ENCODE measurements at regions not wholly inside any gene's neighbourhood (a gene's known extent, or its start where the extent isn't known, plus 50 kb on each side); places are given as distances from the start of the nearest gene placed in this dataset.

GRCh38 chr10:52653263-52653909, 119.2 kb downstream of the MBL2 start:
- TF ChIP-seq SUZ12 (IDR thresholded peaks at IDR 0.05; ENCODE audit: extremely low read depth, insufficient read depth, insufficient read length) (no peak), ZNF274 (IDR thresholded peaks at IDR 0.05; ENCODE audit: low read depth, low read length) (no peak), YY1 (IDR thresholded peaks at IDR 0.05; ENCODE audit: insufficient read depth, insufficient read length) (no peak)
- Histone ChIP-seq H3K27me3 (ENCODE audit: insufficient read depth, insufficient read length) (no peaks in the 10 kb centered on the region), H3K9ac (ENCODE audit: insufficient read length, low read depth) (no peak overlapping the region), H3K4me1 (ENCODE audit: insufficient read depth, insufficient read length) (no peaks in the 10 kb centered on the region), H3K4me3 (ENCODE audit: insufficient read length, low read depth) (no peak overlapping the region), H3K9me3 (ENCODE audit: insufficient read depth, low read length) (no peaks in the 10 kb centered on the region), H3K36me3 (ENCODE audit: insufficient read depth, insufficient read length, low read length) (no peaks in the 10 kb centered on the region)
- no peak for DNase-seq (ENCODE audit: low read depth, low spot score)

- Histone ChIP-seq H3K9me3 (ENCODE audit: insufficient read depth, low read length) (no peaks in the 10 kb centered on the region), H3K9ac (ENCODE audit: insufficient read length, low read depth) (no peak overlapping the region), H3K36me3 (ENCODE audit: insufficient read depth, insufficient read length, low read length) (no peaks in the 10 kb centered on the region), H3K4me1 (ENCODE audit: insufficient read depth, insufficient read length) (no peaks in the 10 kb centered on the region), H3K4me3 (ENCODE audit: insufficient read length, low read depth) (no peak overlapping the region), H3K27me3 (ENCODE audit: insufficient read depth, insufficient read length) (no peaks in the 10 kb centered on the region)
- TF ChIP-seq ZNF274 (IDR thresholded peaks at IDR 0.05; ENCODE audit: low read depth, low read length) = no peak
- no peak for DNase-seq (ENCODE audit: low read depth, low spot score)
Observed at GRCh38 chr10:52654201-52654600, 118.4 kb downstream of the MBL2 start.

- Histone ChIP-seq H3K9me3 (ENCODE audit: insufficient read depth, low read length) (no peaks in the 10 kb centered on the region), H3K9ac (ENCODE audit: insufficient read length, low read depth) (no peak overlapping the region), H3K27me3 (ENCODE audit: insufficient read depth, insufficient read length) (no peaks in the 10 kb centered on the region), H3K4me3 (ENCODE audit: insufficient read length, low read depth) (no peak overlapping the region), H3K36me3 (ENCODE audit: insufficient read depth, insufficient read length, low read length) (no peaks in the 10 kb centered on the region), H3K4me1 (ENCODE audit: insufficient read depth, insufficient read length) (no peaks in the 10 kb centered on the region)
- TF ChIP-seq SUZ12 (IDR thresholded peaks at IDR 0.05; ENCODE audit: extremely low read depth, insufficient read depth, insufficient read length) (no peak), ZNF274 (IDR thresholded peaks at IDR 0.05; ENCODE audit: low read depth, low read length) (no peak), YY1 (IDR thresholded peaks at IDR 0.05; ENCODE audit: insufficient read depth, insufficient read length) (no peak)
- no peak for DNase-seq (ENCODE audit: low read depth, low spot score)
Observed at GRCh38 chr10:52658112-52658511, 114.5 kb downstream of the MBL2 start.

GRCh38 chr10:52659085-52659484, 113.5 kb downstream of the MBL2 start:
- no peak overlapping the region for H3K4me3 ChIP-seq (ENCODE audit: insufficient read length, low read depth)
- H3K36me3 ChIP-seq (ENCODE audit: insufficient read depth, insufficient read length, low read length) = no peaks in the 10 kb centered on the region
- no peak for TF ChIP-seq ZNF274 (IDR thresholded peaks at IDR 0.05; ENCODE audit: low read depth, low read length)
- TF ChIP-seq SUZ12 (IDR thresholded peaks at IDR 0.05; ENCODE audit: extremely low read depth, insufficient read depth, insufficient read length) = no peak
- no peak for TF ChIP-seq YY1 (IDR thresholded peaks at IDR 0.05; ENCODE audit: insufficient read depth, insufficient read length)
- H3K9ac ChIP-seq (ENCODE audit: insufficient read length, low read depth) = no peak overlapping the region
- H3K27me3 ChIP-seq (ENCODE audit: insufficient read depth, insufficient read length) = no peaks in the 10 kb centered on the region
- no peaks in the 10 kb centered on the region for H3K9me3 ChIP-seq (ENCODE audit: insufficient read depth, low read length)
- no peaks in the 10 kb centered on the region for H3K4me1 ChIP-seq (ENCODE audit: insufficient read depth, insufficient read length)
- no peak for DNase-seq (ENCODE audit: low read depth, low spot score)

GRCh38 chr10:52662256-52662655, 110.3 kb downstream of the MBL2 start:
- Histone ChIP-seq H3K36me3 (ENCODE audit: insufficient read depth, insufficient read length, low read length) (no peaks in the 10 kb centered on the region), H3K4me1 (ENCODE audit: insufficient read depth, insufficient read length) (no peaks in the 10 kb centered on the region), H3K9me3 (ENCODE audit: insufficient read depth, low read length) (peaks cover 10% of the 10 kb centered on the region; the same call in 1 of the 2 replicates), H3K27me3 (ENCODE audit: insufficient read depth, insufficient read length) (no peaks in the 10 kb centered on the region), H3K9ac (ENCODE audit: insufficient read length, low read depth) (no peak overlapping the region), H3K4me3 (ENCODE audit: insufficient read length, low read depth) (no peak overlapping the region)
- DNase-seq (ENCODE audit: low read depth, low spot score) = no peak
- TF ChIP-seq SUZ12 (IDR thresholded peaks at IDR 0.05; ENCODE audit: extremely low read depth, insufficient read depth, insufficient read length) (no peak), YY1 (IDR thresholded peaks at IDR 0.05; ENCODE audit: insufficient read depth, insufficient read length) (no peak), ZNF274 (IDR thresholded peaks at IDR 0.05; ENCODE audit: low read depth, low read length) (no peak)

GRCh38 chr10:52663161-52663560, 109.4 kb downstream of the MBL2 start:
- H3K9me3 ChIP-seq (ENCODE audit: insufficient read depth, low read length) = peaks cover 10% of the 10 kb centered on the region; the same call in 1 of the 2 replicates
- no peaks in the 10 kb centered on the region for H3K27me3 ChIP-seq (ENCODE audit: insufficient read depth, insufficient read length)
- no peak for DNase-seq (ENCODE audit: low read depth, low spot score)
- H3K9ac ChIP-seq (ENCODE audit: insufficient read length, low read depth) = no peak overlapping the region
- H3K4me1 ChIP-seq (ENCODE audit: insufficient read depth, insufficient read length) = no peaks in the 10 kb centered on the region
- no peak overlapping the region for H3K4me3 ChIP-seq (ENCODE audit: insufficient read length, low read depth)
- TF ChIP-seq SUZ12 (IDR thresholded peaks at IDR 0.05; ENCODE audit: extremely low read depth, insufficient read depth, insufficient read length) = no peak
- no peak for TF ChIP-seq ZNF274 (IDR thresholded peaks at IDR 0.05; ENCODE audit: low read depth, low read length)
- no peak for TF ChIP-seq YY1 (IDR thresholded peaks at IDR 0.05; ENCODE audit: insufficient read depth, insufficient read length)
- no peaks in the 10 kb centered on the region for H3K36me3 ChIP-seq (ENCODE audit: insufficient read depth, insufficient read length, low read length)

- Histone ChIP-seq H3K9me3 (ENCODE audit: insufficient read depth, low read length) (peaks cover 10% of the 10 kb centered on the region; the same call in 1 of the 2 replicates), H3K4me3 (ENCODE audit: insufficient read length, low read depth) (no peak overlapping the region), H3K27me3 (ENCODE audit: insufficient read depth, insufficient read length) (no peaks in the 10 kb centered on the region), H3K9ac (ENCODE audit: insufficient read length, low read depth) (no peak overlapping the region), H3K4me1 (ENCODE audit: insufficient read depth, insufficient read length) (no peaks in the 10 kb centered on the region), H3K36me3 (ENCODE audit: insufficient read depth, insufficient read length, low read length) (no peaks in the 10 kb centered on the region)
- DNase-seq (ENCODE audit: low read depth, low spot score) = no peak
- TF ChIP-seq YY1 (IDR thresholded peaks at IDR 0.05; ENCODE audit: insufficient read depth, insufficient read length) (no peak), SUZ12 (IDR thresholded peaks at IDR 0.05; ENCODE audit: extremely low read depth, insufficient read depth, insufficient read length) (no peak), ZNF274 (IDR thresholded peaks at IDR 0.05; ENCODE audit: low read depth, low read length) (no peak)
Observed at GRCh38 chr10:52664629-52665028, 108.0 kb downstream of the MBL2 start.
